HEK293T (cell line): ENCODE measurements at regions not wholly inside any gene's neighbourhood (a gene's known extent, or its start where the extent isn't known, plus 50 kb on each side); places are given as distances from the start of the nearest gene placed in this dataset.

Experiments
- CTCF ChIA-PET: fragments of 350-600 bp; formaldehyde crosslinking; extraction: SDS; loops from one replicate; lab custom pipeline; 2021; ENCODE audit warnings: antibody characterized with exemption, inconsistent platforms; lab: Yijun Ruan, JAX
- POLR2A ChIA-PET: fragments of 350-600 bp; formaldehyde crosslinking; extraction: SDS; loops from one replicate; lab custom pipeline; 2020; ENCODE audit warnings: antibody characterized with exemption, inconsistent platforms; lab: Yijun Ruan, JAX
- DNase-seq: peaks from one replicate; pipeline ENCODE4 v3.0.0; 2012; ENCODE audit warnings: mixed read lengths; ENCODE audit errors: extremely low spot score
- ARNT ChIP-seq: fragments of 450-650 bp; IDR thresholded peaks from 2 replicates; pipeline ENCODE4 v1.6.1; 2017; ENCODE audit warnings: mild to moderate bottlenecking
- BHLHE40 ChIP-seq: fragments of 450-650 bp; IDR thresholded peaks from 2 replicates; pipeline ENCODE4 v1.6.1; 2016; ENCODE audit warnings: mild to moderate bottlenecking, moderate library complexity, borderline replicate concordance
- CTBP1 ChIP-seq: fragments of 450-650 bp; IDR thresholded peaks from 2 replicates; pipeline ENCODE4 v1.6.1; 2016; ENCODE audit warnings: borderline replicate concordance
- ELF4 ChIP-seq: fragments of 450-650 bp; IDR thresholded peaks from 2 replicates; pipeline ENCODE4 v1.6.1; 2017; ENCODE audit warnings: antibody characterized with exemption
- FOXA1 ChIP-seq: fragments of 450-650 bp; IDR thresholded peaks from 2 replicates; pipeline ENCODE4 v1.6.1; 2016; ENCODE audit warnings: mild to moderate bottlenecking
- FOXK2 ChIP-seq: fragments of 450-650 bp; IDR thresholded peaks from 2 replicates; pipeline ENCODE4 v1.6.1; 2016; ENCODE audit warnings: mild to moderate bottlenecking
- FOXM1 ChIP-seq: fragments of 450-650 bp; IDR thresholded peaks from 2 replicates; pipeline ENCODE4 v1.6.1; 2017; ENCODE audit warnings: mild to moderate bottlenecking, borderline replicate concordance
- HDGF ChIP-seq: fragments of 450-650 bp; IDR thresholded peaks from 2 replicates; pipeline ENCODE4 v1.6.1; 2017; ENCODE audit warnings: antibody characterized with exemption, borderline replicate concordance
- L3MBTL2 ChIP-seq: fragments of 450-650 bp; conservative IDR thresholded peaks from 2 replicates; pipeline ENCODE4 v1.6.1; 2016; ENCODE audit warnings: mild to moderate bottlenecking
- LEF1 ChIP-seq: fragments of 450-650 bp; IDR thresholded peaks from 2 replicates; pipeline ENCODE4 v1.6.1; 2017; ENCODE audit warnings: mild to moderate bottlenecking, borderline replicate concordance
- NFRKB ChIP-seq: fragments of 450-650 bp; IDR thresholded peaks from 2 replicates; pipeline ENCODE4 v1.6.1; 2016; ENCODE audit warnings: mild to moderate bottlenecking, moderate library complexity
- SP1 ChIP-seq: fragments of 450-650 bp; IDR thresholded peaks from 2 replicates; pipeline ENCODE4 v1.6.1; 2017
- SUZ12 ChIP-seq: fragments of 450-650 bp; IDR thresholded peaks from 2 replicates; pipeline ENCODE4 v1.6.1; 2016; ENCODE audit warnings: mild to moderate bottlenecking
- TARDBP ChIP-seq: fragments of 450-650 bp; IDR thresholded peaks from 2 replicates; pipeline ENCODE4 v1.6.1; 2016
- ZNF384 ChIP-seq: fragments of 450-650 bp; IDR thresholded peaks from 2 replicates; pipeline ENCODE4 v1.6.1; 2016
- TF ChIP-seq, protein P1 (sequence below): fragments of 450-650 bp; IDR thresholded peaks from 2 replicates; pipeline ENCODE4 v1.6.1; 2016

DNA sequence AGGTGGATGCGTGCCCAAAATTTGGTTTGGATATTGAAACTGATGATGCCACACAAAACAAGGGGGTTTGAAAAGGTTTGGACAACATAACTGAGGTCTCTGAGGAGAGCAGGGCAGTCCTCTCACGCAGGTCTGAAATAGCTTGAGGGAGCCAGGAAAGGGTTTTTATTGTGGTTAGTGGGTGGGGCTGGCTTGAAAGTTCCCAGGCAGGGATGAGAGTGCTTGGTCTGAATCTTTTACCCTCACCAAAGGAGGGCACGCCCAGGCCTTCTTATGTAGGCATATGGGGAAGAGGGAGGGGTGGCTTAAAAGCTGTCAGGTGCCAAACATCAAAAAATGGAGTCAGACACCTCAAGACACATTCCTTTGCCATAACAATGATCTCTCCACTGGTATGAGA is 493.1 kb upstream of the CCDC196 start:
- POLR2A ChIA-PET = no interaction called here
- TF ChIP-seq BHLHE40 = no peak
- no peak for TF ChIP-seq FOXM1
- no peak for TF ChIP-seq NFRKB
- TF ChIP-seq SUZ12 = no peak
- TF ChIP-seq FOXK2 = no peak
- TF ChIP-seq LEF1 = no peak
- DNase-seq = no peak
- CTCF ChIA-PET = no interaction called here

DNA sequence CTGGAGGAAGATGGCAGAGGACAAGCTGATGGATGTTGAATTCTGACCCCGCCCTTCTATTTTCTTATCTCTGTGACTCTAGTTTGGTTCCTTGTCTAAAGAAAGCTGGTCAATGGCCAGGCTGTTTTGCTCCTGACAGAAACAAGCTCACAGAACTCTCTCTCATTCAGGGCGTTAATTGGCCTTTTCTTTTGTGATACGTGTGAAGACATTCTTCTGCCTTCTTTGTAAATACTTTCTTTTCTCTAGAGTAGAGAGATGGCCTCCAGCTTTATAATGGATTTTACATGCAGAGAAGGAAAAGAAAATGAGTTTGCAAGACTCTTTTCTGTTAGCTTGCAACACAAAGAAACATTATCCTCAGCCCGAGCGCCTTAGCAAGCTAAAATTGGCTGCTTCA is 492.2 kb upstream of the CCDC196 start:
- ChIA-PET CTCF (no interaction called here), POLR2A (no interaction called here)
- no peak for DNase-seq

DNA sequence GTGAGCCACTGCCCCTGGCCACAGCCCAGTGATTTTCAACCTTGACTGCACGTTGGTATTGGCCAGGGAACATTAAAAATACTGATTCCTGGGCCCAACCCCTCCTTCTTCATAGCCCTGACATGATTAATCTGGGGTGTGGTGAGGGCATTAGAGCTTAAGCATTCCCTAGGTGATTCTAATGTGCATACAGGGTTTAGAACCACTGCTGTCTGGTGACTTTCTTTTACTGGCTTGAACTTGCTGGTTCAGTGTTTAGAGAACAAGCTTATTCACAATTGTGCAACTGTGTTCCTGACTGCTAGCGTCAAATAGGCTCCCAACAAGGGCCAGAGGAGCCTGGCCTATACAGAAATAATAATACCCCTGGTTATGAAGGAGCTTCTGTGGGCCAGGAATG is 488.8 kb upstream of the CCDC196 start:
- TF ChIP-seq FOXA1 (no peak), SUZ12 (no peak), BHLHE40 (no peak), SP1 (no peak), L3MBTL2 (no peak), ARNT (no peak), CTBP1 (no peak), TARDBP (no peak)
- ChIA-PET POLR2A (no interaction called here), CTCF (interaction anchor here (0.7 kb wide), 1 partner anchor 761 kb away, joined by 3 read pairs; no protein-coding TSS in a partner anchor)
- DNase-seq = no peak

More for the DNA sequence above, 492.2 kb upstream of the CCDC196 start:
- TF ChIP-seq ELF4 = no peak

DNA sequence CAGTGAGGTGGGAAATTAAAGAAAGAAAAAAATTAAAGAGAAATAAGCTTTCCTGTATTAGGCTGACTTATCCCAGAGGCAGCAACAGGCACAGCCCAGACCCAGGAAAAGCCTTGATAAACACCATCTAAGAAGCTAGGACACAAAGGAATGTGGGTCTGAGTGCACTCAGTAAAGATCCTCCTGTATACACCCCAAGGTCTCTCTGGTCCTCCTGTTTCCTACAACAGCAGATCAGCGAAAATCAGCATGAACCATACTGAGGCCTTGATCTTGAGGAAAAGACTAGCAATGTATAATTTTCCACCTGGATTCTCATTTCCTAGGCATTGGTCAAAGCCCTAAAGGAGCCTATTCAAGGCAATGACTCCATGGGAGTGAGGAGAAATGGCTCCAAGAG is 486.3 kb upstream of the CCDC196 start:
- CTCF ChIA-PET = no interaction called here
- DNase-seq = no peak
- POLR2A ChIA-PET = no interaction called here
- TF ChIP-seq, protein P1, sequence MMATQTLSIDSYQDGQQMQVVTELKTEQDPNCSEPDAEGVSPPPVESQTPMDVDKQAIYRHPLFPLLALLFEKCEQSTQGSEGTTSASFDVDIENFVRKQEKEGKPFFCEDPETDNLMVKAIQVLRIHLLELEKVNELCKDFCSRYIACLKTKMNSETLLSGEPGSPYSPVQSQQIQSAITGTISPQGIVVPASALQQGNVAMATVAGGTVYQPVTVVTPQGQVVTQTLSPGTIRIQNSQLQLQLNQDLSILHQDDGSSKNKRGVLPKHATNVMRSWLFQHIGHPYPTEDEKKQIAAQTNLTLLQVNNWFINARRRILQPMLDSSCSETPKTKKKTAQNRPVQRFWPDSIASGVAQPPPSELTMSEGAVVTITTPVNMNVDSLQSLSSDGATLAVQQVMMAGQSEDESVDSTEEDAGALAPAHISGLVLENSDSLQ = no peak
- TF ChIP-seq TARDBP = no peak
- no peak for TF ChIP-seq SUZ12
- TF ChIP-seq CTBP1 = no peak
- TF ChIP-seq L3MBTL2 = no peak
- TF ChIP-seq ZNF384 = no peak
- TF ChIP-seq LEF1 = no peak
- TF ChIP-seq FOXK2 = no peak
- TF ChIP-seq NFRKB = no peak
- TF ChIP-seq FOXA1 = no peak
- no peak for TF ChIP-seq ARNT
- no peak for TF ChIP-seq FOXM1
- no peak for TF ChIP-seq SP1
- TF ChIP-seq ELF4 = no peak
- no peak for TF ChIP-seq BHLHE40
- no peak for TF ChIP-seq HDGF

DNA sequence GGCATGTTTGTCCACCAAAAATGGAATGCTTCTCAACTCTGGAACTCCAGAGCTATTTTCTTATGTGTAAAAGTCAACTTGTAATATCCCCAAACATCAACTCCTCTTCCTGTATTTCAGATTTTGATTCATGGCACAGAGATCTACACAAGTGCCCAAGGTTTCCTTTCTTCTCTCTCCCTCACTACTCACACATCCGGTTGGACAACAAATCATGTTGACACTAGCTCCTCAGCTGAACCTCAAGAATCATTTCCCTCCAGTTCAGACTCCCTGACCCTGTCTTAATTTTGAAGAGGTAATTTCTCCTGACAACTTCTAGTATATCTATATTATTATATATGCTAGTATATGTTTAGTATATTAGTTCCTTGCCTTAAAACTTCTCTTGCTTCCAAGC is 485.4 kb upstream of the CCDC196 start:
- no peak for DNase-seq
- TF ChIP-seq FOXK2 = no peak
- TF ChIP-seq FOXA1 = no peak
- TF ChIP-seq, protein P1 = no peak
- ChIA-PET POLR2A (no interaction called here), CTCF (no interaction called here)

DNA sequence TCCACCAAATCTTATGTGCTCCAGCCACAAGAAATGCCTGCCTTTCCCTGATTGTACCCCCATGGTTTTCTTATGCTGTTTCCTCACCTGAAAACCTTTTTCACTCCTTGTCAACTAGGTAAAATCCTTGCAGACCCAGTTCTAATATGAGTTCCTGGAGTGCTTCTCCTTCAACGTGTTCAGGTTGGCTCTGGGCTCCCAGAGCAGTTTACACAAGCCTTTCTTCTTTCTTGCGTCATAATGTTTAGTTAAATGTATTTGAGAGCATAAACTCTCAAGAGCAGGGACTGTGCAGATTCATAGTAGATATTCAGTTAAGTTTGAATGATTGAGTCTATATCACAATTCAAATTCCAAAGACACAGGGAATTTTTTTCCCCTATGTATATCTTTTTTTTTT is 484.8 kb upstream of the CCDC196 start:
- ChIA-PET POLR2A (no interaction called here), CTCF (no interaction called here)
- TF ChIP-seq ZNF384 = no peak
- no peak for TF ChIP-seq FOXK2
- TF ChIP-seq LEF1 = no peak
- no peak for TF ChIP-seq HDGF
- TF ChIP-seq SP1 = no peak

DNA sequence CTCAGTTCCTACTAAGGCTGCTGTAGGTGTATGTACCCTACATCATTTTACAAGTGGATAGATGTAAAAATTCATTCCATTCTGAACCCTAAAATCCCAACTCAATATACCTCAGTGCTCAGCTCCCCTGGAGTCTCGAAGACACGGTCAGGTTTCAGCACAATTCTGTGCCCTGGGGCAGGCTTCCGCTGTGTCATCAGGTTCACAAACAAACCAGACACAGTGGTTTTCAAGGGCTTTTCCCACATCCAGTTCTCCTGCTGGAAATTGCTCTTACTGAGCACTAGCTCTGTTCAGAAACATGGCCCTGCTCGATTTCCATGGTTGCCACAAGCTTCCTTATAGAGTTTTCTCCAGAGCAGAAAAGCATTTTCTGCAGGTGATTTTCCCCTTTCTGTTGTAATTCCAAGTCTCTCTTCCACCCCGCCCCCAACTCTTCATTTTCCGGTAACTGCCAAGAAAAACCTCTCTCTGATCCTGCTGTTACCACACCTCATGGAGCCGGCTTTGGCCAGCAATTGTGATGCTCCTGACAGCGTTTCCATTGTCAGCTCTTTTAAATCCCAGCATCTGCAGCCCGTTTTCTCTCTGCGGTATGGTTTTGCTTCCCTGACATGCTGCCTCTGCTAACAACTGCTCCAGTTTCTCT is 483.0 kb upstream of the CCDC196 start:
- CTCF ChIA-PET = no interaction called here
- POLR2A ChIA-PET = no interaction called here
- TF ChIP-seq FOXK2 (no peak), SUZ12 (no peak), L3MBTL2 (no peak), ZNF384 (no peak), HDGF (no peak), FOXM1 (no peak), ELF4 (no peak), CTBP1 (no peak), LEF1 (no peak), NFRKB (no peak), FOXA1 (no peak), TARDBP (no peak), ARNT (no peak), BHLHE40 (no peak), SP1 (no peak)
- TF ChIP-seq, protein P1 = no peak
- no peak for DNase-seq

More for the DNA sequence above, 484.8 kb upstream of the CCDC196 start:
- no peak for DNase-seq
